ENCODE measurements at regions not wholly inside any gene's neighbourhood (a gene's known extent, or its start where the extent isn't known, plus 50 kb on each side); places are given as distances from the start of the nearest gene placed in this dataset.

GRCh38 chr11:30089921-30090320 is 73.1 kb upstream of the KCNA4 start:
- Mint-ChIP-seq H3K36me3 (no peaks in the 10 kb centered on the region), H3K27ac (no peak overlapping the region), H3K4me3 (no peak overlapping the region), H3K9me3 (peaks cover 0 to 7% (median 0%) of the 10 kb centered on the region in 5 donors), H3K27me3 (no peaks in the 10 kb centered on the region), H3K4me1 (no peaks in the 10 kb centered on the region)
- Histone ChIP-seq H3K27ac (ENCODE audit: low read depth, low read length) (no peak overlapping the region), H3K4me1 (ENCODE audit: insufficient read depth, low read length) (no peaks in the 10 kb centered on the region), H3K36me3 (ENCODE audit: insufficient read depth, low read length) (no peaks in the 10 kb centered on the region), H3K9me3 (ENCODE audit: low read length) (no peaks in the 10 kb centered on the region), H3K4me3 (ENCODE audit: low read length) (no peak overlapping the region), H3K27me3 (ENCODE audit: insufficient read depth, low read length, poor library complexity, severe bottlenecking) (no peaks in the 10 kb centered on the region)
- CTCF ChIA-PET: no interaction called here
- no peak for DNase-seq
- POLR2A ChIA-PET: no interaction called here

DNA sequence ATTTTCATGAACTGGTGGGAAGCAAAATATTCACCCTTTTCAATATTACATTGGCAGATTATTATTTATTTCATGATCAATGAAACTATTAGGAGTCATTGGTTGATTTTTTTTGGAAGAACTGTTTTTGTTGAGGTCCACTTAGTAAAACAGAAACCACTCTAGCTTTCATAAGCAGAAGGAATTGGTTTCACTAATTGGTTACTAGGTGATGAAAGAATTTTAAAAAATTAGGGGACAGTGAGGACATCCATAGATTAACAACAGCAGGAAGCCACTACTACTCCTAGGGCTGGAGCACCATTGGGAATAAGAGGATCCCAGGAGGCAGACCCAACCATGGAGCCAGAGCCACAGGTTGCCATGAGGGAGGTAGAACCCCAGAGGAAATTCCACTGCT is 74.4 kb upstream of the KCNA4 start:
- Mint-ChIP-seq H3K9me3 (peaks cover 0 to 7% (median 0%) of the 10 kb centered on the region in 5 donors), H3K36me3 (no peaks in the 10 kb centered on the region), H3K4me3 (no peak overlapping the region), H3K4me1 (no peaks in the 10 kb centered on the region), H3K27ac (no peak overlapping the region), H3K27me3 (no peaks in the 10 kb centered on the region)
- Histone ChIP-seq H3K4me3 (ENCODE audit: low read length) (no peak overlapping the region), H3K9me3 (ENCODE audit: low read length) (no peaks in the 10 kb centered on the region), H3K36me3 (ENCODE audit: insufficient read depth, low read length) (no peaks in the 10 kb centered on the region), H3K27me3 (ENCODE audit: insufficient read depth, low read length, poor library complexity, severe bottlenecking) (no peaks in the 10 kb centered on the region), H3K4me1 (ENCODE audit: insufficient read depth, low read length) (no peaks in the 10 kb centered on the region), H3K27ac (ENCODE audit: low read depth, low read length) (no peak overlapping the region)
- DNase-seq: no peak
- ChIA-PET CTCF (no interaction called here), POLR2A (no interaction called here)

GRCh38 chr11:30091737-30092136 is 74.9 kb upstream of the KCNA4 start:
- Mint-ChIP-seq H3K36me3 (no peaks in the 10 kb centered on the region), H3K27ac (no peak overlapping the region), H3K4me1 (no peaks in the 10 kb centered on the region), H3K4me3 (no peak overlapping the region), H3K27me3 (no peaks in the 10 kb centered on the region), H3K9me3 (peaks cover 0 to 5% (median 0%) of the 10 kb centered on the region in 5 donors)
- Histone ChIP-seq H3K4me1 (ENCODE audit: insufficient read depth, low read length) (no peaks in the 10 kb centered on the region), H3K27ac (ENCODE audit: low read depth, low read length) (no peak overlapping the region), H3K36me3 (ENCODE audit: insufficient read depth, low read length) (no peaks in the 10 kb centered on the region), H3K27me3 (ENCODE audit: insufficient read depth, low read length, poor library complexity, severe bottlenecking) (no peaks in the 10 kb centered on the region), H3K9me3 (ENCODE audit: low read length) (no peaks in the 10 kb centered on the region), H3K4me3 (ENCODE audit: low read length) (no peak overlapping the region)
- CTCF ChIA-PET: no interaction called here
- DNase-seq: no peak
- POLR2A ChIA-PET: no interaction called here

- peaks cover 0 to 6% (median 0%) of the 10 kb centered on the region in 3 donors for H3K4me1 Mint-ChIP-seq
- peaks cover 0 to 8% (median 3%) of the 10 kb centered on the region in 5 donors for H3K9me3 Mint-ChIP-seq
- no peak overlapping the region for H3K4me3 Mint-ChIP-seq
- no peak for DNase-seq
- no peaks in the 10 kb centered on the region for H3K4me1 ChIP-seq (ENCODE audit: insufficient read depth, low read length)
- no peak overlapping the region for H3K27ac ChIP-seq (ENCODE audit: low read depth, low read length)
- no peak overlapping the region for H3K4me3 ChIP-seq (ENCODE audit: low read length)
- H3K27me3 Mint-ChIP-seq: no peaks in the 10 kb centered on the region
- ChIA-PET CTCF (no interaction called here), POLR2A (no interaction called here)
- H3K36me3 ChIP-seq (ENCODE audit: insufficient read depth, low read length): no peaks in the 10 kb centered on the region
- no peaks in the 10 kb centered on the region for H3K9me3 ChIP-seq (ENCODE audit: low read length)
- H3K27me3 ChIP-seq (ENCODE audit: insufficient read depth, low read length, poor library complexity, severe bottlenecking): no peaks in the 10 kb centered on the region
- no peak overlapping the region for H3K27ac Mint-ChIP-seq
- H3K36me3 Mint-ChIP-seq: peaks cover 0 to 4% (median 0%) of the 10 kb centered on the region in 3 donors
Observed at GRCh38 chr11:30092518-30092917, 75.7 kb upstream of the KCNA4 start.

GRCh38 chr11:30100495-30100894 is 83.7 kb upstream of the KCNA4 start:
- H3K36me3 Mint-ChIP-seq: peaks cover 0 to 4% (median 0%) of the 10 kb centered on the region in 3 donors
- CTCF ChIA-PET: no interaction called here
- POLR2A ChIA-PET: no interaction called here

DNA sequence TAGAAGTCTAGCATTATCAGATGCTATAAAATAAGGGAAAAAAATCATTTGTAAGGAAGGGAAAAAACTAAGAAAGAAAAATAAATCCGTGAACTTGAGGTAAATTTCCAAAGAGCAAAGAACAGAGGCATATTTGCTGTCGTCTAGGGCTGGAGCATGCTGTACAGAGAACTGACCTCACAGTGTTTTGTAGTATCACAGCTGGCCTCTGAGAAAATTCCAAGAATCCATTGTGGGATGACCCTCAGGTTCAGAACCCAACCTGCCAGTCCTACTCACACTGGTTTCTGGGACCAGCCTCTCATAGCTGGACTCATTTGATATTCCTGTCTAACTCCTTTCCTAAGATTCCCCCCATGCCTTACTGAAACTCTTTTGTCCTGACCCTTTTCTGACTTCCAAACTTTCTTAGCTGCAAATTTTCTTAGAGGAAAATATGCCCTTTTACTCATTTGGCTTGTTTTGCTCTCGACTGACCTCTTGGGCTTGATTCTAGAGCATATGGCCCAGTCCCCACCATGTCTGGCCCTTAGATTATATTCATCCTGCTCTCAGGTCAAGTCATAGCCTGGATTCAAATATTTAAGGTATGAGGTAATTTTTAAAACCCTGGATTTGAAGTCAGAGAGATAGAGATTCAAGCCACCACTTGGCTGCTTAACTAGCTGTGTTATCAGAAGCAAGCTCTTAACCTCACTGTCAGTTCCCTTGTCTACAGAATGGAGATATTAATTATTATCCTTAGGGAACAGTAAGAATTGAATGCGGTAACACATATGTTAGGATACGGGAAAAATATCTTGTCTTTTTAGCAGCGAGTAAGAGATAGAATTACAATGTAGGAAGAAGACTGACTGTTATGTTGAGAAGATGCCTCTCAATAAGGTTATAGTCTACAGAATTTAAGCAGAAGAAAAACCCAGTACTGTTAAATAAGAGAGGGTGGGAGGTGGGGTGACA is 89.7 kb upstream of the KCNA4 start:
- Mint-ChIP-seq H3K4me1 (no peaks in the 10 kb centered on the region), H3K9me3 (peaks cover 0 to 3% (median 0%) of the 10 kb centered on the region in 5 donors), H3K27me3 (peaks cover 0 to 4% of the 10 kb centered on the region in 2 donors), H3K36me3 (no peaks in the 10 kb centered on the region), H3K27ac (no peak overlapping the region), H3K4me3 (no peak overlapping the region)
- ChIA-PET POLR2A (no interaction called here), CTCF (no interaction called here)
- Histone ChIP-seq H3K27me3 (ENCODE audit: insufficient read depth, low read length, poor library complexity, severe bottlenecking) (no peaks in the 10 kb centered on the region), H3K4me3 (ENCODE audit: low read length) (no peak overlapping the region), H3K36me3 (ENCODE audit: insufficient read depth, low read length) (no peaks in the 10 kb centered on the region), H3K9me3 (ENCODE audit: low read length) (no peaks in the 10 kb centered on the region), H3K27ac (ENCODE audit: low read depth, low read length) (no peak overlapping the region), H3K4me1 (ENCODE audit: insufficient read depth, low read length) (no peaks in the 10 kb centered on the region)
- DNase-seq: no peak

More at GRCh38 chr11:30100495-30100894, 83.7 kb upstream of the KCNA4 start:
- H3K27me3 ChIP-seq (ENCODE audit: insufficient read depth, low read length, poor library complexity, severe bottlenecking): no peaks in the 10 kb centered on the region
- H3K27me3 Mint-ChIP-seq: peaks cover 0 to 2% of the 10 kb centered on the region in 2 donors
- no peak overlapping the region for H3K4me3 Mint-ChIP-seq
- no peak overlapping the region for H3K27ac Mint-ChIP-seq
- H3K9me3 ChIP-seq (ENCODE audit: low read length): no peaks in the 10 kb centered on the region
- DNase-seq: no peak
- peaks cover 0 to 6% (median 0%) of the 10 kb centered on the region in 3 donors for H3K4me1 Mint-ChIP-seq
- no peaks in the 10 kb centered on the region for H3K36me3 ChIP-seq (ENCODE audit: insufficient read depth, low read length)
- H3K4me1 ChIP-seq (ENCODE audit: insufficient read depth, low read length): no peaks in the 10 kb centered on the region
- H3K27ac ChIP-seq (ENCODE audit: low read depth, low read length): no peak overlapping the region
- peaks cover 0 to 9% (median 5%) of the 10 kb centered on the region in 5 donors for H3K9me3 Mint-ChIP-seq
- no peak overlapping the region for H3K4me3 ChIP-seq (ENCODE audit: low read length)

DNA sequence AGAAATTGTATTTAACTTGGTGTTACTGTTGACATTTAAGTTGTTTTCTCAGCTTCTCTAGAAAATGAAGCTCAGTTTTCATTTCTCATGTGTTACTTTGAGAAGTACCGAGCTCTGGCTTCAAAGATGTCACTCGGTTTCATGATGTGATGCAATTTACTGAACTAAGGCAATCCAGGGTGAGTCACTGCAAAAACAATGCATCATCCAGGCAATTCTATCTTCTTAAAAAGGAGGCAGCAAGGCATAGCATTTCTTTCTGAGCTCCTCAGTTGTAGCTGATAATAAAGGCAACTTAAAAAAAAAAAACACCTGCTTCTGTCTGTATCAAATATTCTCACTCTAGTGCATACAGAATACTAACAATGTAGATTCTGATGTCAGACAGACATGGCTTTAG is 91.1 kb upstream of the KCNA4 start:
- Mint-ChIP-seq H3K4me3 (no peak overlapping the region), H3K27ac (no peak overlapping the region), H3K4me1 (no peaks in the 10 kb centered on the region), H3K27me3 (peaks cover 0 to 4% of the 10 kb centered on the region in 2 donors), H3K9me3 (peaks cover 0 to 2% (median 0%) of the 10 kb centered on the region in 5 donors), H3K36me3 (no peaks in the 10 kb centered on the region)
- ChIA-PET POLR2A (no interaction called here), CTCF (no interaction called here)
- Histone ChIP-seq H3K4me3 (ENCODE audit: low read length) (no peak overlapping the region), H3K4me1 (ENCODE audit: insufficient read depth, low read length) (no peaks in the 10 kb centered on the region), H3K27ac (ENCODE audit: low read depth, low read length) (no peak overlapping the region), H3K36me3 (ENCODE audit: insufficient read depth, low read length) (no peaks in the 10 kb centered on the region), H3K9me3 (ENCODE audit: low read length) (no peaks in the 10 kb centered on the region), H3K27me3 (ENCODE audit: insufficient read depth, low read length, poor library complexity, severe bottlenecking) (no peaks in the 10 kb centered on the region)
- DNase-seq: no peak

- Mint-ChIP-seq H3K36me3 (no peaks in the 10 kb centered on the region), H3K4me1 (no peaks in the 10 kb centered on the region), H3K9me3 (peaks cover 0 to 2% (median 0%) of the 10 kb centered on the region in 5 donors), H3K27ac (no peak overlapping the region), H3K27me3 (peaks cover 0 to 7% of the 10 kb centered on the region in 2 donors), H3K4me3 (no peak overlapping the region)
- no peaks in the 10 kb centered on the region for H3K4me1 ChIP-seq (ENCODE audit: insufficient read depth, low read length)
- H3K27ac ChIP-seq (ENCODE audit: low read depth, low read length): no peak overlapping the region
- no peaks in the 10 kb centered on the region for H3K36me3 ChIP-seq (ENCODE audit: insufficient read depth, low read length)
- ChIA-PET POLR2A (no interaction called here), CTCF (no interaction called here)
- H3K27me3 ChIP-seq (ENCODE audit: insufficient read depth, low read length, poor library complexity, severe bottlenecking): no peaks in the 10 kb centered on the region
- no peak overlapping the region for H3K4me3 ChIP-seq (ENCODE audit: low read length)
- H3K9me3 ChIP-seq (ENCODE audit: low read length): no peaks in the 10 kb centered on the region
- DNase-seq: no peak
Observed at GRCh38 chr11:30109774-30110173, 92.9 kb upstream of the KCNA4 start.

Data from CD8-positive, alpha-beta memory T cell (primary cell).